PC-9 (cell line): ENCODE measurements at regions not wholly inside any gene's neighbourhood (a gene's known extent, or its start where the extent isn't known, plus 50 kb on each side); places are given as distances from the start of the nearest gene placed in this dataset.
"Not testable (repeated sequence)": the region's sequence is repeated elsewhere in the genome, so short reads cannot be mapped to it uniquely, and the experiment has no call there.

Experiments
- BruUV-seq: library from RNA; stranded (reverse); fragments of 400-500 nt; replicated peaks from 2 replicates; lab custom pipeline; 2021; lab: Mats Ljungman, UMichigan
- CTCF ChIA-PET: fragments of 300-600 bp; sonication (Branson Sonifier 250); formaldehyde crosslinking; loops from one replicate; lab custom pipeline; 2022; ENCODE audit warnings: antibody characterized with exemption; lab: Charles Lee
- POLR2A ChIA-PET: fragments of 300-600 bp; sonication (Branson Sonifier 250); formaldehyde crosslinking; loops from one replicate; lab custom pipeline; 2022; ENCODE audit warnings: antibody characterized with exemption; ENCODE audit not compliant: unreplicated experiment; lab: Charles Lee
- DNase-seq, 2 experiments: peaks; one replicate each; pipeline versions ENCODE4 v3.0.0 to v3.0.0-alpha.2; 2015 to 2022; ENCODE audit warnings: mixed read lengths in 1 of 2
- H2AFZ ChIP-seq: fragments of 200-600 bp; sonication (generic); 2 replicates; pipeline ENCODE4 v1.8.1; 2017; ENCODE audit warnings: antibody characterized with exemption
- H3F3A ChIP-seq: fragments of 200-600 bp; sonication (generic); 2 replicates; pipeline ENCODE4 v1.8.1; 2017; ENCODE audit warnings: antibody characterized with exemption, mild to moderate bottlenecking, low read depth; ENCODE audit not compliant: insufficient read depth
- H3K27ac ChIP-seq: fragments of 200-600 bp; sonication (generic); 2 replicates; pipeline ENCODE4 v1.6.1; 2016; ENCODE audit warnings: mixed run types
- H3K27me3 ChIP-seq: fragments of 200-600 bp; sonication (generic); 2 replicates; pipeline ENCODE4 v1.6.1; 2016; ENCODE audit warnings: low read depth, mixed run types; ENCODE audit not compliant: insufficient read depth
- H3K36me3 ChIP-seq: fragments of 200-600 bp; sonication (generic); 2 replicates; pipeline ENCODE4 v1.6.1; 2016; ENCODE audit warnings: low read depth, mixed run types
- H3K4me1 ChIP-seq: fragments of 200-600 bp; sonication (generic); replicated peaks from 2 replicates; pipeline ENCODE4 v1.6.1; 2016; ENCODE audit warnings: mixed run types; ENCODE audit not compliant: insufficient read depth
- H3K4me2 ChIP-seq: fragments of 200-600 bp; sonication (generic); 2 replicates; pipeline ENCODE4 v1.6.1; 2017; ENCODE audit warnings: mixed run types
- H3K4me3 ChIP-seq: fragments of 200-600 bp; sonication (generic); 2 replicates; pipeline ENCODE4 v1.6.1; 2016; ENCODE audit warnings: mixed run types
- H3K79me2 ChIP-seq: fragments of 200-600 bp; sonication (generic); 2 replicates; pipeline ENCODE4 v1.6.1; 2017; ENCODE audit warnings: low read depth, mixed run types
- H3K9me2 ChIP-seq: fragments of 200-600 bp; sonication (generic); 2 replicates; pipeline ENCODE4 v1.8.1; 2017; ENCODE audit warnings: mild to moderate bottlenecking; ENCODE audit not compliant: insufficient read depth
- H3K9me3 ChIP-seq: fragments of 200-600 bp; sonication (generic); 2 replicates; pipeline ENCODE4 v1.8.1; 2016; ENCODE audit warnings: low read depth; ENCODE audit not compliant: insufficient read depth
- H4K20me1 ChIP-seq: fragments of 200-600 bp; sonication (generic); 2 replicates; pipeline ENCODE4 v1.8.1; 2017; ENCODE audit not compliant: insufficient read depth
- intact Hi-C: fragments of 100-400 bp; cut with micrococcal nuclease; formaldehyde crosslinking; loops from one replicate; pipeline ENCODE4 v1.10.0; 2022; ENCODE audit not compliant: unreplicated experiment

- H4K20me1 ChIP-seq, intact Hi-C loops, DNase-seq, H2AFZ ChIP-seq, H3F3A ChIP-seq, H3K4me3 ChIP-seq, H3K36me3 ChIP-seq, H3K79me2 ChIP-seq, H3K27ac ChIP-seq, H3K27me3 ChIP-seq, H3K9me3 ChIP-seq, H3K9me2 ChIP-seq, H3K4me1 ChIP-seq, POLR2A ChIA-PET, CTCF ChIA-PET, BruUV-seq: not testable (repeated sequence)
- H3K4me2 ChIP-seq = 0 out of 2 replicates have a peak overlapping the region, but pooled peaks have one; percentile 21
Measured at GRCh38 chr5:71398400-71398799, 57.1 kb upstream of the BDP1 start.

GRCh38 chr5:71398859-71399258, 56.6 kb upstream of the BDP1 start:
- H3K36me3 ChIP-seq, H3K9me2 ChIP-seq, POLR2A ChIA-PET, CTCF ChIA-PET, DNase-seq, H4K20me1 ChIP-seq, H3K4me2 ChIP-seq, H3F3A ChIP-seq, H3K9me3 ChIP-seq, intact Hi-C loops, H3K27me3 ChIP-seq, H3K4me3 ChIP-seq, H3K79me2 ChIP-seq, H3K27ac ChIP-seq, H3K4me1 ChIP-seq, BruUV-seq, H2AFZ ChIP-seq: not testable (repeated sequence)

- H3K36me3 ChIP-seq, POLR2A ChIA-PET: not testable (repeated sequence)
Measured at GRCh38 chr5:71399443-71399842, 56.0 kb upstream of the BDP1 start.

GRCh38 chr5:71400626-71401025, 54.8 kb upstream of the BDP1 start:
- H3F3A ChIP-seq, H3K27me3 ChIP-seq, H2AFZ ChIP-seq, POLR2A ChIA-PET, intact Hi-C loops, H3K27ac ChIP-seq, H3K9me3 ChIP-seq, H3K4me3 ChIP-seq, H4K20me1 ChIP-seq, DNase-seq, H3K9me2 ChIP-seq, H3K4me1 ChIP-seq, H3K4me2 ChIP-seq, H3K36me3 ChIP-seq, CTCF ChIA-PET, H3K79me2 ChIP-seq, BruUV-seq: not testable (repeated sequence)

More at GRCh38 chr5:71399443-71399842, 56.0 kb upstream of the BDP1 start:
- H3K9me3 ChIP-seq, H3F3A ChIP-seq, CTCF ChIA-PET, BruUV-seq, H3K27ac ChIP-seq, H4K20me1 ChIP-seq, H3K4me2 ChIP-seq, DNase-seq, H3K79me2 ChIP-seq, H3K27me3 ChIP-seq, intact Hi-C loops, H3K4me1 ChIP-seq, H3K9me2 ChIP-seq, H3K4me3 ChIP-seq, H2AFZ ChIP-seq: not testable (repeated sequence)

- H3F3A ChIP-seq, H2AFZ ChIP-seq, H4K20me1 ChIP-seq, H3K79me2 ChIP-seq, H3K36me3 ChIP-seq, intact Hi-C loops, H3K9me2 ChIP-seq, POLR2A ChIA-PET, H3K27ac ChIP-seq, DNase-seq, H3K4me3 ChIP-seq, H3K4me2 ChIP-seq, H3K4me1 ChIP-seq, H3K9me3 ChIP-seq, H3K27me3 ChIP-seq, CTCF ChIA-PET, BruUV-seq: not testable (repeated sequence)
Measured at GRCh38 chr5:71401150-71401549, 54.3 kb upstream of the BDP1 start.

- H3K36me3 ChIP-seq, H3K9me2 ChIP-seq, DNase-seq, intact Hi-C loops, H3K4me2 ChIP-seq, H3K9me3 ChIP-seq, H3F3A ChIP-seq, H3K79me2 ChIP-seq, BruUV-seq, H3K27me3 ChIP-seq, POLR2A ChIA-PET, CTCF ChIA-PET, H4K20me1 ChIP-seq, H3K4me3 ChIP-seq, H3K4me1 ChIP-seq, H3K27ac ChIP-seq, H2AFZ ChIP-seq: not testable (repeated sequence)
Measured at GRCh38 chr5:71401564-71401963, 53.9 kb upstream of the BDP1 start.

- H3K36me3 ChIP-seq, H3K4me1 ChIP-seq, POLR2A ChIA-PET, H4K20me1 ChIP-seq, H2AFZ ChIP-seq, H3K27me3 ChIP-seq, H3K4me3 ChIP-seq, H3K27ac ChIP-seq, H3K79me2 ChIP-seq, BruUV-seq, H3F3A ChIP-seq, H3K9me2 ChIP-seq, CTCF ChIA-PET, intact Hi-C loops, H3K9me3 ChIP-seq, H3K4me2 ChIP-seq, DNase-seq: not testable (repeated sequence)
Measured at GRCh38 chr5:71404441-71404840, 51.0 kb upstream of the BDP1 start.

GRCh38 chr5:71404936-71405335, 50.5 kb upstream of the BDP1 start:
- BruUV-seq, H3K27ac ChIP-seq, H3K4me3 ChIP-seq, H2AFZ ChIP-seq, H3K9me2 ChIP-seq, H3F3A ChIP-seq, H3K9me3 ChIP-seq, intact Hi-C loops, H3K4me1 ChIP-seq, POLR2A ChIA-PET, H3K4me2 ChIP-seq, H3K27me3 ChIP-seq, H4K20me1 ChIP-seq, H3K79me2 ChIP-seq, CTCF ChIA-PET, H3K36me3 ChIP-seq: not testable (repeated sequence)
- DNase-seq = peak in 1 of 2 experiments; percentile 50
